Peyer's patch (tissue), 4 donors: ENCODE measurements at regions not wholly inside any gene's neighbourhood (a gene's known extent, or its start where the extent isn't known, plus 50 kb on each side); places are given as distances from the start of the nearest gene placed in this dataset.

Experiments
- DNase-seq, 3 donors: peaks; one replicate each; pipeline ENCODE4 v3.0.0-alpha.2; 2017 to 2019
- H3K27ac ChIP-seq, 4 donors: fragments of 200-600 bp; sonication (generic); one replicate each; pipeline ENCODE4 v1.5.1; 2016 to 2019
- H3K27me3 ChIP-seq, 2 donors: fragments of 200-600 bp; sonication (generic); one replicate each; pipeline ENCODE4 v1.5.1; 2019
- H3K36me3 ChIP-seq, 3 donors: fragments of 200-600 bp; sonication (generic); one replicate each; pipeline ENCODE4 v1.5.1; 2016 to 2019
- H3K4me1 ChIP-seq, 4 donors: fragments of 200-600 bp; sonication (generic); one replicate each; pipeline ENCODE4 v1.5.1; 2016 to 2019
- H3K4me3 ChIP-seq, 4 donors: fragments of 200-600 bp; sonication (generic); 1 replicate in 3 of 4; 2 replicates in 1 of 4; pipeline ENCODE4 v1.5.1; 2016 to 2019; ENCODE audit warnings: mild to moderate bottlenecking in 1 of 4
- H3K9me3 ChIP-seq, 4 donors: fragments of 200-600 bp; sonication (generic); one replicate each; pipeline ENCODE4 v1.5.1; 2016 to 2019; ENCODE audit warnings: mild to moderate bottlenecking in 1 of 4
- CTCF ChIP-seq, 6 experiments: fragments of 450-650 bp in 4 of 6; fragments of 200-600 bp in 2 of 6; sonication (generic) in 1 of 6; IDR thresholded peaks; one replicate each; pipeline ENCODE4 v1.5.1; 2017 to 2019; ENCODE audit warnings: antibody characterized with exemption in 6 of 6, mild to moderate bottlenecking in 3 of 6, moderate library complexity in 1 of 6
- POLR2A ChIP-seq, 2 donors: fragments of 450-650 bp; IDR thresholded peaks; one replicate each; pipeline ENCODE4 v1.5.1; 2017; ENCODE audit warnings: antibody characterized with exemption in 2 of 2, mild to moderate bottlenecking in 2 of 2, moderate library complexity in 2 of 2

GRCh38 chr4:176989186-176989585 is 196.5 kb upstream of the VEGFC start:
- Histone ChIP-seq H3K27me3 (no peaks in the 10 kb centered on the region), H3K4me3 (no peak overlapping the region), H3K9me3 (no peaks in the 10 kb centered on the region), H3K4me1 (no peaks in the 10 kb centered on the region), H3K36me3 (no peaks in the 10 kb centered on the region), H3K27ac (no peak overlapping the region)
- TF ChIP-seq CTCF (IDR thresholded peaks at IDR 0.05) (no peak), POLR2A (IDR thresholded peaks at IDR 0.05) (no peak)
- no peak for DNase-seq

- Histone ChIP-seq H3K27me3 (no peaks in the 10 kb centered on the region), H3K4me3 (no peak overlapping the region), H3K4me1 (no peaks in the 10 kb centered on the region), H3K27ac (no peak overlapping the region), H3K36me3 (no peaks in the 10 kb centered on the region), H3K9me3 (no peaks in the 10 kb centered on the region)
- TF ChIP-seq CTCF (IDR thresholded peaks at IDR 0.05) (no peak), POLR2A (IDR thresholded peaks at IDR 0.05) (no peak)
- DNase-seq, result no peak
These were observed 207.3 kb upstream of the VEGFC start for GRCh38 chr4:176999935-177000543.

- Histone ChIP-seq H3K36me3 (no peaks in the 10 kb centered on the region), H3K9me3 (no peaks in the 10 kb centered on the region), H3K4me1 (no peaks in the 10 kb centered on the region), H3K27me3 (no peaks in the 10 kb centered on the region), H3K4me3 (no peak overlapping the region), H3K27ac (no peak overlapping the region)
- DNase-seq, result no peak
- TF ChIP-seq POLR2A (IDR thresholded peaks at IDR 0.05) (no peak), CTCF (IDR thresholded peaks at IDR 0.05) (no peak)
These were observed 208.8 kb upstream of the VEGFC start for GRCh38 chr4:177001271-177002175.

- TF ChIP-seq POLR2A (IDR thresholded peaks at IDR 0.05), result no peak
- no peak for TF ChIP-seq CTCF (IDR thresholded peaks at IDR 0.05)
- DNase-seq, result no peak
- Histone ChIP-seq H3K27ac (no peak overlapping the region), H3K4me3 (no peak overlapping the region), H3K9me3 (no peaks in the 10 kb centered on the region), H3K27me3 (no peaks in the 10 kb centered on the region), H3K36me3 (no peaks in the 10 kb centered on the region), H3K4me1 (no peaks in the 10 kb centered on the region)
These were observed 213.0 kb upstream of the VEGFC start for GRCh38 chr4:177005674-177006230.

GRCh38 chr4:177006331-177006730 is 213.6 kb upstream of the VEGFC start:
- TF ChIP-seq POLR2A (IDR thresholded peaks at IDR 0.05) (no peak), CTCF (IDR thresholded peaks at IDR 0.05) (no peak)

More at GRCh38 chr4:177006331-177006730, 213.6 kb upstream of the VEGFC start:
- Histone ChIP-seq H3K4me3 (no peak overlapping the region), H3K9me3 (no peaks in the 10 kb centered on the region), H3K4me1 (no peaks in the 10 kb centered on the region), H3K27me3 (no peaks in the 10 kb centered on the region), H3K36me3 (no peaks in the 10 kb centered on the region), H3K27ac (no peak overlapping the region)
- no peak for DNase-seq
